ENCODE measurements at regions not wholly inside any gene's neighbourhood (a gene's known extent, or its start where the extent isn't known, plus 50 kb on each side); places are given as distances from the start of the nearest gene placed in this dataset.

- no peak for TF ChIP-seq CTCF (conservative IDR thresholded peaks at IDR 0.05; ENCODE audit: low read length)
- TF ChIP-seq EZH2phosphoT487 (IDR thresholded peaks at IDR 0.05; ENCODE audit: borderline replicate concordance, low read depth, low read length), result no peak
These were observed 79.4 kb upstream of the RUNX1 start for GRCh38 chr21:35128536-35128935.

Data from OCI-LY7 (cell line).